ENCODE measurements at regions not wholly inside any gene's neighbourhood (a gene's known extent, or its start where the extent isn't known, plus 50 kb on each side); places are given as distances from the start of the nearest gene placed in this dataset.

GRCh38 chr22:23001463-23001862 is 68.9 kb upstream of the GNAZ start:
- no peak for ATAC-seq
- no peak overlapping the region for H3K4me3 ChIP-seq

GRCh38 chr22:23002612-23003180 is 67.6 kb upstream of the GNAZ start:
- Histone ChIP-seq H3K4me1 (no peaks in the 10 kb centered on the region), H3K27ac (no peak overlapping the region), H3K36me3 (no peaks in the 10 kb centered on the region), H3K27me3 (no peaks in the 10 kb centered on the region), H3K4me3 (no peak overlapping the region), H3K9me3 (peaks cover 10% of the 10 kb centered on the region)
- intact Hi-C loops (cut with DNase I), result no loop called here
- TF ChIP-seq CTCF (IDR thresholded peaks at IDR 0.05), result no peak
- DNase-seq (no peak), ATAC-seq (no peak)

More at GRCh38 chr22:23001463-23001862, 68.9 kb upstream of the GNAZ start:
- H3K9me3 ChIP-seq, result peaks cover 16% of the 10 kb centered on the region
- H3K4me1 ChIP-seq, result no peaks in the 10 kb centered on the region
- H3K27me3 ChIP-seq, result no peaks in the 10 kb centered on the region
- no peak overlapping the region for H3K27ac ChIP-seq
- intact Hi-C loops (cut with DNase I), result no loop called here
- no peak for DNase-seq
- no peaks in the 10 kb centered on the region for H3K36me3 ChIP-seq
- no peak for TF ChIP-seq CTCF (IDR thresholded peaks at IDR 0.05)

- Histone ChIP-seq H3K27me3 (no peaks in the 10 kb centered on the region), H3K36me3 (no peaks in the 10 kb centered on the region), H3K4me1 (no peaks in the 10 kb centered on the region), H3K9me3 (peaks cover 4% of the 10 kb centered on the region), H3K4me3 (no peak overlapping the region), H3K27ac (no peak overlapping the region)
- TF ChIP-seq CTCF (IDR thresholded peaks at IDR 0.05), result no peak
- ATAC-seq (no peak), DNase-seq (no peak)
- intact Hi-C loops (cut with DNase I), result no loop called here
Observed at GRCh38 chr22:23007823-23008222, 62.5 kb upstream of the GNAZ start.

GRCh38 chr22:23008896-23009295 is 61.4 kb upstream of the GNAZ start:
- Histone ChIP-seq H3K4me1 (no peaks in the 10 kb centered on the region), H3K36me3 (no peaks in the 10 kb centered on the region), H3K27me3 (no peaks in the 10 kb centered on the region), H3K27ac (no peak overlapping the region), H3K9me3 (no peaks in the 10 kb centered on the region), H3K4me3 (no peak overlapping the region)
- ATAC-seq, result no peak
- intact Hi-C loops (cut with DNase I), result no loop called here
- DNase-seq, result no peak
- no peak for TF ChIP-seq CTCF (IDR thresholded peaks at IDR 0.05)
